AML-193 (cell line): ENCODE measurements at regions not wholly inside any gene's neighbourhood (a gene's known extent, or its start where the extent isn't known, plus 50 kb on each side); places are given as distances from the start of the nearest gene placed in this dataset.

Experiments
- DNase-seq, 2 experiments: peaks; one replicate each; lab custom pipeline; 2025; lab: John Stamatoyannopoulos, UW

- no peak for DNase-seq
Observed at GRCh38 chr13:111952032-111952431, 114.9 kb upstream of the SOX1 start.

DNA sequence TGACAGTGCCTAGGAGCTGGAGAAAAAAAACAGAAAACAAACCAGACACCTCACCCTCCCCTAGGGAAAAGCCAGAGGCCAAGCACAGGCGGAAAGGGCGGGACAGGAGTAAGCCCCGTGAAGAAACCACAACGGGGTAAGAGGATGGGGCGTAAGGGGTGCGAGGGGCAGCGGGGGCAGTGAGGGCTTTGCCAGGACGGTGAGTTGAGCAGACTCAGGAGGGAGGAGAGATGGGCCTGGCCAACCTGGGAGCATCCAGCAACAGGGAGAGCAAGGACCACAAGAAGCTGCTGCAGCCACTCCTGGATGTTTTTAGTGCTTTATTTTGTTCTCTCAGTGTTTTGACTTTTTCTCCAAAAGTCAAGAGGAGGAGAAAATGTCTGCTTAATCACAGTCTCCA, 114.1 kb upstream of the SOX1 start:
- no peak for DNase-seq

DNA sequence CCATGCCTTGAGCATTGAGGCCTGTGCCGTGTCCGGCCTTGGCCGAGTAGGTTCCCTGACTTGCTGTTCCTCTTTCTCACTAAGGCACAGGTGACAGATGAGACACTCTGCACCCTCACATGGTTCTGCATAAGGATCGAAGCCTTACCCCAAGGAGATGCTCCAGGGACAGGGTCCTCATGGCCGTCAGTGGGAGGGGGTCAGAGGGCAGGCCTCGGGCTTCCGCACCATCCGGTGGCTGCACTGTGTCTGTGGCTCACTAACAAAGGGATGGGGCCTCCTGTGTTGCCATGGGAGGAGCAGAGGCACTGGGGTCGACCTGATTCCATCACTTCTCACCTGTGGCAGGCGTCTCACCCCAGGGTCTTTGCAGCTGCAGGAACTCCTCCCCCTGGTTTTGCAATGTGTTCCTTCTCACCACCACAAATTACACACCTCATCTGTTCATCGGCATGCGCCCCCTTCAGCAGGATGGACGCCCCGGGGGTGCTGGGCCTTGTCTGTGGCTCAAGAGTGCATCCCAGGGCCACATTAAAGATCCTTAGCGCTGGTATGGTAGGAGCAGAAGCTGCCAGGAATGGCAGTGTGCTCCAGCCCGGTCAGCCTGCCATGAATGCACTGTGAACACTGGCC, 113.3 kb upstream of the SOX1 start:
- no peak for DNase-seq

GRCh38 chr13:111954661-111955411, 112.1 kb upstream of the SOX1 start:
- DNase-seq, result no peak

DNA sequence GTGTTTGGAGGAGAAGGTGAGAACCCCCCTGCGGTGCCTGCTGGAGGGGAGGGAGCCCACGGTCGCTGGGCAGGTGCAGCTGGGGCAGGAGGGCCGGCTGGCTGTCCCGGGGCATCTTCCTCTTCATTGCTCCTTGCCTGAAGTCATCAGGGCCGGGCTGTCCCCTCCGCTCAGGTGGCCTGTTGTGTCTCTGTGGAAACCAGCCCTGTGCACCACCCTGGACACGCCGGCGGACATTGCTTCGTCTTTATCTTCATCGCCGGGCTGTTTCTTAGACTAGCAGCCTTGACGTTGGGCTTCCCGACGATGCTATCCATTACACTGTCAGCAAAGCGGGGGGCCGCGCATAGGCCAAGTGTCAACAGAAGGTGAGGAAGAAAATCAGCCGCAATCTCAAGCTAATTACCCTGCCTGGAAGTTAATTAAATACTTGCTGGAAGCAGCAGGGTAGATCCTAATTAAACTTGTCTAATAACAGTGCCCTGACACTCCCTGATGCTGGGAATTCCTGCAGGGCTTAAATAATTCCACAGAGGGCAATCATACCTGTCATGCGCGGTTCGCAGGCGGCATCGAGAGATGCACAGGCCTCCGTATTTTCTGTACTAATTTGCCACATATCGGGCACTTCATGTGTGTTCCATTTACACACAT, 111.4 kb upstream of the SOX1 start:
- no peak for DNase-seq

GRCh38 chr13:111956261-111957151, 110.4 kb upstream of the SOX1 start:
- no peak for DNase-seq

DNA sequence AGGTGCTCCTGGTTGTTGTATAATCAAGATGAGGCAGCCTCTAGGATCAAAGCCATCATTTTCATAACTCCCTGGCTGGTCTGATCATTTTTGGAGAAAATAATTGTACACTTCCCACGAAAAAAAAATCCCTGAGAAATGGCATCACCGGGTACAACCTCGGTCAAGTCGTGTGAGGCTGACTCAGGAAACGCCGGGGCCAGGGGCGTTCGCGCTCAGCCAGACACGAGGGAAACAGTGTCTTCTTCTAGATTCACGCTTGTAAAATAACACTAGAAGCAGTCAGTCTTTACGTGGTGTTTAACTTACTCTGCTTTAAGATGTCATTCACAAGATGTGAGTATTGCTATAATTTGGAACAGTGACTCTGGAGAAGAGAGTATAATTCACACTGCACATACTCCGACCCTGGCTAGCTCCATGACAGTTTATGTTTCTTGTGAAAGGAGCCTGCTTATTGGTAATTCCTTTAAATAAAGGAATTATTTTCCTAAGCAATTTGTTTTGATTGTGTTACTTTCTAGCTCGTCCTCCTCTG, 109.0 kb upstream of the SOX1 start:
- DNase-seq, result no peak

- no peak for DNase-seq
Observed at GRCh38 chr13:111958612-111959395, 108.1 kb upstream of the SOX1 start.

GRCh38 chr13:111960152-111960772, 106.7 kb upstream of the SOX1 start:
- no peak for DNase-seq

DNA sequence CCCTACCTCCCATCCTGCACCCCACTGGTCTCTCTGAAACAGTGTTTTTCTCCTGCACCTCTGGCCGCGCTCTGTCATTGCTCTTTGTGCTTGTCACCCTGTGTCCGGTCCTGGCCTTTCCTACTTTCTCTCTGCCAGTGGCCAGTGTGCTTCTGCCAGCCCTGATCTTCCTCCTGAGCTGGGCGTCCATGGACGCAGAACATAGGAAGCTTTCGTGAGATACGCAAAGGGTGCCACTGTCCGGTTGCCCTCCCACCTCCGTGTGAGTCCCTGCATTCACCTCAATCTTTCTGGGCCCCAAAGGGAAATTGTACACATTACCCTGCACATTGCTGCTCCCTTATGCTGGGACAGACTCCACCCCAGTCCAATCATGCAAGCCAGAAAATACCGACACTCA, 105.7 kb upstream of the SOX1 start:
- DNase-seq, result no peak

DNA sequence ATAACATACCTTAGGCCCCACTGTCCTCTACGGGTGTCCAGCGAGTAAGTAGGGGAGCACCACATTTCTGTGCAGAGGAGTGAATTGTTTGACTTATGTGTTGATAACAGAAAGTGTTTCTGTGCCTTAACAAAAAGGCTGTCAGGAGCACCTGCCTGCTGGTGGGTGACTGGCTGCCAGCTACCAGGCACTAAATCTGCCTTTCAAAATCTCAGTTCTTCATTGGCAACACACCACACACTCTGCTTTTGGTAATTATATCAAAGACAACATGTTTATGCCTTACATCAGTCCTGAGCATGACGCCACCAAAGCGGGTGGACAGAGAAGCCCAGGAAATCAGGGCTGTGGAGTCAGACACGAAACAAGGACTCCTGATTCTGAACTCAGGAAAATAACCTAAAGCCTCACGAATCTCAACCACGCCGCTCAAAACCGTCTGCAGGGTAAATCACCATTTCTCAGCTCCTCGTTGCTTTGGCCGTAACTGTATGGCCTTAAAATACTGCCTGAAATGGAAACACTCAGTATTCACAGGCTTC, 105.2 kb upstream of the SOX1 start:
- DNase-seq, result no peak

DNA sequence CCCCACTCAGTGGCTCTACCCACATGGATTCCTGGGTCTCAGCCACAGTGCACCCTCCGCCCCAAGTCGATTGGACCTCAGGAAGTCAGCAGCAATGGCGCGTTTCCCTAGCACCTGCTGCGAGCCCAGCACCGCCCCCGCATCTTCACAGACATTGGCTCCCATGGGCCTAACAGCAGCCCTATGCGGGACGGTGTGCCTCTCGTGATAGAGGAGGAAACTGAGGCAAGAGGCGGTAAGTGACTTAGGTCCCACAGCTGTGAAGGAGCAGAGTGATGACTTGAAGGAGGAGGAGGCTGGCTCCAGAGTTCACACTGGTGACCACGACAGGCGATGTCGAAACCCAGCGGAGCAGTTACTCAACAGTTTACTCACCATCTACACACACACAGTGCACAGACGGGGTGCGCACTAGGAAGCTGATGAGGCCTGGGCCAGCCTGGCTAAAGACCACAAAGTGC, 104.5 kb upstream of the SOX1 start:
- peak; percentile 37 to 49 for DNase-seq

GRCh38 chr13:111963031-111963430, 103.9 kb upstream of the SOX1 start:
- DNase-seq, result no peak

DNA sequence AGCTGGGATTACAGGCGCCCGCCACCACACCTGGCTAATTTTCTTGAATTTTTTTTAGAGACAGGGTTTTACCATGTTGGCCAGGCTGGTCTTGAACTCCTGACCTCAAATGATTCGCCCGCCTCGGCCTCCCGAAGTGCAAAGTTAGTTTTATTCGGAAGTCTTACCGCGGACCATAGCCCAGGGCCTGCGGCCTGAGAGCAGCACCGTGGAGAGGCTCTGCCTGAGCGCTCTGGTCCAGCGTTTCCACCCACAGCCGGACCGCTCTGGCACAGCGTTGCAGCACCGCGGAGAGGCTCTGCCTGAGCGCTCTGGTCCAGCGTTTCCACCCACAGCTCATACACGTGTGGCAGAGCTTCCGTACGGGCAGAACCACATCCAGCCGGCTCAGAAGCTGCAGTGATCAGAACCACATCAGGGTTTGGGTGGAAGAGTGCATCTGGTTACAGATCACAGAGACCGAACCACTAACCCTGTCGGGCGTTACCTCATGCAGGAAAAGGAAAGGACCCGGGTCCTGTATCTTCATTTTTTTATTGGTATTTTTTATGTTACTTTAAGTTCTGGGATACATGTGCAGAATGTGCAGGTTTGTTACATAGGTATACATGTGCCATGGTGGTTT, 102.4 kb upstream of the SOX1 start:
- no peak for DNase-seq

DNA sequence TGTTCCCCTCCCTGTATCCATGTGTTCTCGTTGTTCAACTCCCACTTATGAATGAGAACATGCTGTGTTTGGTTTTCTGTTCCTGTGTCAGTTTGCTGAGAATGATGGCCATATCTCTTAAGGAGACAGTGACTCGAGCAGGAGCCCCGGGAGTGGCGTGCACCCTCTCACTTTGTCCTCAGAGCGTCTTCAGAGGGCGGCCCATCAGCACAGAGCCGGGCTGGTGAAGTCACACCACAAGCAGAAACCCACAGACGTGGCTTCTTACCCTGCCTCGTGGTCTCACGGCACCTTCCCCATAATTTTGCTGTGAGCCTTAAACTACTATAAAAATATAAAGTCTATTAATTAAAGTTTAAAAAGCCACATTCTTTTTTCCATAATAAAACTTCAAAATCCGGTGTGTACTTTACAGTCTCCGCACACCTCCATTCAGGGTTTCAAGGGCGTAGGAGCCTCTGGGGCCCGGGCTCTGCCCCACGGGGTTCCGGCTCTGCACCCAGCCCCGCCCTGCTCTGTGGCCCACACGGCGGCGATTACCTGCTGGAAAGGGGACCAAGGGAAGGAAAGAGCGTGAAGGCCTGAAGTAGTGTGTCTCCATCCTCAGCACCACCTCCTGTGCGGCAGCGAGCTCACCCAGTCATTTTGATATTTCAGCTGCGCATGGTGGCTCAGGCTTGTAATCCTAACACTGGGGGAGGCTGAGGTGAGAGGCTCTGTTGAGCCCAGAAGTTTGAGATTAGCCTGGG, 101.3 kb upstream of the SOX1 start:
- no peak for DNase-seq

DNA sequence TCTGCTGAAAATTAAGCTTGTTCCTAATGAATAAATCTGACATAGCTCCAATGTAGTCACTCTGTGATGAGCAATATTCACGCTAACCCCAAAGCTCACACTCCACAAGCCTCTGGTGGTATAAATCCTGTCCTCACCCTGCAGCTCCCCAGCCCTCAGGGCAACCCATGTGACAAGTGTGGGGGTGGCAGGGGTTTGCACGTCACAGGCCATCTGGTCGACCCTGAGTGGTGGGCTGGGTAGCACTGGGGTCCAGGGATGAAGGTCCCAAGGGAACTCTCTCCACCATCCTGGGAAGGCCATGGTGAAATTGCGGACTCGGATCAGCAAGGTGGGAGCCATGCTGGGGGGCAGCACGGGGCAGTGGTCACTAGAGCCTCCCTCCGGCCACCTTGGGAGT, 100.0 kb upstream of the SOX1 start:
- DNase-seq, result no peak

DNA sequence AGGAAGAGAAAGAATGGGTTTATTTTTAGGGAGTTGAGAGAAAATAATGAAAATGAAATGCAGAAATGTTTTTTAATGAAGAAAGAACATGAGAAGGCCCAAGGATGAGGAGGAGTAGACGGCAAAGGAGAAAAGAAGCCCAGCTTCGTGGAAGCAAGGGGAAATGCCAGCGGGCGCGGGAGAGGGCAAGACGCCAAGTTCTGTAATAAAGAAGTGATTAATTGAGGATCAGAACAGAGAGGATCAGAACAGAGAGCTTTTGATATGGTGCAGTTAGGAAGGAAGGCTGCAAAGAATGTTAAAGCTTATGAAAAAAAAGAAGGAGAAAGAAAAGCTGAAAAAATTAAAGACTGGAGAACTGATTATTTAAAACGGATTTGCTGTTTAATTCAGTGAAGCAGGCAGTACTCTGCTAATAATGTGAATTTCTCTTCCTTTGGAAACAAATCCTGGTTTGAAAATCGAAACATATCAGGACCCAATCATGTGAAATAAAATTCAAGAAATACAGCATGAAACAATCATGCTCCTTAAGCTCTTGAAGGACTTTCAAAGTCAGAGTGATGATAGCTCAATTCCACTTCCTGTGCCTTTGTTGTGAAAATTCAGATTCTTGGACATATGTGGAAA, 99.3 kb upstream of the SOX1 start:
- DNase-seq, result no peak

- DNase-seq, result no peak
Observed at GRCh38 chr13:111968336-111969010, 98.5 kb upstream of the SOX1 start.
